ENCODE measurements at regions not wholly inside any gene's neighbourhood (a gene's known extent, or its start where the extent isn't known, plus 50 kb on each side); places are given as distances from the start of the nearest gene placed in this dataset.

GRCh38 chr14:82390586-82390985 is 856.9 kb upstream of the SEL1L start:
- DNase-seq: no peak

GRCh38 chr14:82394916-82395315 is 861.3 kb upstream of the SEL1L start:
- no peak for DNase-seq

- DNase-seq: no peak
Observed at GRCh38 chr14:82398256-82398655, 864.6 kb upstream of the SEL1L start.

GRCh38 chr14:82403987-82404386 is 870.3 kb upstream of the SEL1L start:
- no peak for DNase-seq

GRCh38 chr14:82410064-82410463 is 876.4 kb upstream of the SEL1L start:
- no peak for DNase-seq

- no peak for DNase-seq
Observed at GRCh38 chr14:82411298-82411697, 877.6 kb upstream of the SEL1L start.

GRCh38 chr14:82412545-82412944 is 878.9 kb upstream of the SEL1L start:
- no peak for DNase-seq

GRCh38 chr14:82414853-82415539 is 881.3 kb upstream of the SEL1L start:
- DNase-seq: no peak

GRCh38 chr14:82419933-82420332 is 886.3 kb upstream of the SEL1L start:
- DNase-seq: no peak

GRCh38 chr14:82420871-82421270 is 887.2 kb upstream of the SEL1L start:
- no peak for DNase-seq

- DNase-seq: no peak
Observed at GRCh38 chr14:82421286-82421685, 887.6 kb upstream of the SEL1L start.

GRCh38 chr14:82422230-82422629 is 888.6 kb upstream of the SEL1L start:
- no peak for DNase-seq

- DNase-seq: no peak
Observed at GRCh38 chr14:82425261-82425660, 891.6 kb upstream of the SEL1L start.

- DNase-seq: no peak
Observed at GRCh38 chr14:82431031-82431430, 897.4 kb upstream of the SEL1L start.

- DNase-seq: no peak
Observed at GRCh38 chr14:82432301-82433105, 898.9 kb upstream of the SEL1L start.

- no peak for DNase-seq
Observed at GRCh38 chr14:82438436-82438835, 904.8 kb upstream of the SEL1L start.

GRCh38 chr14:82441270-82441669 is 907.6 kb upstream of the SEL1L start:
- no peak for DNase-seq

- DNase-seq: no peak
Observed at GRCh38 chr14:82445810-82446570, 912.3 kb upstream of the SEL1L start.

GRCh38 chr14:82447586-82447985 is 913.9 kb upstream of the SEL1L start:
- DNase-seq: no peak

GRCh38 chr14:82449926-82450468 is 916.3 kb upstream of the SEL1L start:
- DNase-seq: no peak

GRCh38 chr14:82451675-82452074 is 918.0 kb upstream of the SEL1L start:
- no peak for DNase-seq

GRCh38 chr14:82482345-82482744 is 948.7 kb upstream of the SEL1L start:
- no peak for DNase-seq

- DNase-seq: no peak
Observed at GRCh38 chr14:82488473-82488872, 954.8 kb upstream of the SEL1L start.

All from activated effector memory CD4-positive, alpha-beta T cell treated with anti-CD3 and anti-CD28 coated beads, Interleukin-2, amount 50 U/mL, for 16 hours (primary cell).